Sigmoid colon (tissue), 4 donors: ENCODE measurements at regions not wholly inside any gene's neighbourhood (a gene's known extent, or its start where the extent isn't known, plus 50 kb on each side); places are given as distances from the start of the nearest gene placed in this dataset.

Experiments used
- EP300 ChIP-seq, 4 donors: sonication (generic); formaldehyde crosslinking; IDR thresholded peaks; one replicate each; pipeline ENCODE4 v1.6.1; 2017; ENCODE audit warnings: antibody characterized with exemption in 4 of 4
- POLR2A ChIP-seq, 2 donors: fragments of 450-650 bp; IDR thresholded peaks; one replicate each; pipeline ENCODE4 v1.6.1; 2016; ENCODE audit warnings: antibody characterized with exemption in 2 of 2, mild to moderate bottlenecking in 2 of 2, moderate library complexity in 2 of 2
- POLR2AphosphoS5 ChIP-seq, 4 donors: sonication (generic); formaldehyde crosslinking; IDR thresholded peaks; one replicate each; pipeline ENCODE4 v1.6.1; 2017; ENCODE audit warnings: antibody characterized with exemption in 4 of 4
- TF ChIP-seq, protein P1 (sequence below), 4 experiments: fragments of 450-650 bp in 3 of 4; fragments of 200-600 bp in 1 of 4; IDR thresholded peaks; one replicate each; pipeline ENCODE4 v1.5.1; 2016 to 2019; ENCODE audit warnings: antibody characterized with exemption in 4 of 4, mild to moderate bottlenecking in 3 of 4, moderate library complexity in 2 of 4

- TF ChIP-seq, protein P1, sequence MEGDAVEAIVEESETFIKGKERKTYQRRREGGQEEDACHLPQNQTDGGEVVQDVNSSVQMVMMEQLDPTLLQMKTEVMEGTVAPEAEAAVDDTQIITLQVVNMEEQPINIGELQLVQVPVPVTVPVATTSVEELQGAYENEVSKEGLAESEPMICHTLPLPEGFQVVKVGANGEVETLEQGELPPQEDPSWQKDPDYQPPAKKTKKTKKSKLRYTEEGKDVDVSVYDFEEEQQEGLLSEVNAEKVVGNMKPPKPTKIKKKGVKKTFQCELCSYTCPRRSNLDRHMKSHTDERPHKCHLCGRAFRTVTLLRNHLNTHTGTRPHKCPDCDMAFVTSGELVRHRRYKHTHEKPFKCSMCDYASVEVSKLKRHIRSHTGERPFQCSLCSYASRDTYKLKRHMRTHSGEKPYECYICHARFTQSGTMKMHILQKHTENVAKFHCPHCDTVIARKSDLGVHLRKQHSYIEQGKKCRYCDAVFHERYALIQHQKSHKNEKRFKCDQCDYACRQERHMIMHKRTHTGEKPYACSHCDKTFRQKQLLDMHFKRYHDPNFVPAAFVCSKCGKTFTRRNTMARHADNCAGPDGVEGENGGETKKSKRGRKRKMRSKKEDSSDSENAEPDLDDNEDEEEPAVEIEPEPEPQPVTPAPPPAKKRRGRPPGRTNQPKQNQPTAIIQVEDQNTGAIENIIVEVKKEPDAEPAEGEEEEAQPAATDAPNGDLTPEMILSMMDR (IDR thresholded peaks at IDR 0.05), result peak in 1 of 4 experiments; percentile 6
- no peak for TF ChIP-seq POLR2A (IDR thresholded peaks at IDR 0.05)
- no peak for TF ChIP-seq EP300 (IDR thresholded peaks at IDR 0.05)
- TF ChIP-seq POLR2AphosphoS5 (IDR thresholded peaks at IDR 0.05), result no peak
These were observed 271.7 kb downstream of the RFPL4B start for GRCh38 chr6:112618849-112619248.
